ENCODE measurements at regions not wholly inside any gene's neighbourhood (a gene's known extent, or its start where the extent isn't known, plus 50 kb on each side); places are given as distances from the start of the nearest gene placed in this dataset.
"Not testable (repeated sequence)": the region's sequence is repeated elsewhere in the genome, so short reads cannot be mapped to it uniquely, and the experiment has no call there.

GRCh38 chr18:6541131-6541679, 126.5 kb upstream of the L3MBTL4 start:
- peak; percentile 32; the same call in 1 of the 2 replicates for TF ChIP-seq CTCF (conservative IDR thresholded peaks at IDR 0.05; ENCODE audit: low read length)
- TF ChIP-seq EZH2phosphoT487 (IDR thresholded peaks at IDR 0.05; ENCODE audit: borderline replicate concordance, low read depth, low read length) = not testable (repeated sequence)
